ENCODE measurements at regions not wholly inside any gene's neighbourhood (a gene's known extent, or its start where the extent isn't known, plus 50 kb on each side); places are given as distances from the start of the nearest gene placed in this dataset.

DNA sequence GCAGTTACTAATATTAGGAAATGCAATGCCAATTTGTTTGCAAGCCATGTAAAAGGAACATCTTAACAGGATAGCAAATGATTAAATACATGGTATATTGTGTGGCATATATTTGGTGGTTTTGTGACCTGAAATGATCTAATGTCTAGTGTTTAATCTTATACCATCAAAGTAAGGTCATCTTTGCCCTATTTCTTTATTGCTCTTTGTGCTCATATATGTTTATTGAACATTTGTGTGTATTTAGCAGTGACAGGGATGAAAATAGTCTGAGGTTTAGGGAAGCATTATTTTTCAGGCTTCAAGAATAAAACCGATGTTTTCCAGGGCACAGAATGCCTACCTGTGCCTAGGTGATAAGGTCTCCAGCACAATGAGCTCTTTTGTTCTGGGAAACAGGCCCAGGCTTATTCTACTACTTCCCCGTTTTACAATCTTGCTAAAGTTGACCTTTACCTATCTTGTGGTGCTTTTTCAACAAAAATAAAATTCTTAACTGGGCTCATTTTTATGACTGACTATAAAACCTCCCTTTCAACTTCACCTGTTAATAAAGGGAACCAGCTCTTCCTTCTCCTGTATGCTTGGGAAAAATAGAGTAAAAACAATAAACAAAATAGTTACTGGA is 105.6 kb upstream of the ANKH start:
- TF ChIP-seq, protein P1, sequence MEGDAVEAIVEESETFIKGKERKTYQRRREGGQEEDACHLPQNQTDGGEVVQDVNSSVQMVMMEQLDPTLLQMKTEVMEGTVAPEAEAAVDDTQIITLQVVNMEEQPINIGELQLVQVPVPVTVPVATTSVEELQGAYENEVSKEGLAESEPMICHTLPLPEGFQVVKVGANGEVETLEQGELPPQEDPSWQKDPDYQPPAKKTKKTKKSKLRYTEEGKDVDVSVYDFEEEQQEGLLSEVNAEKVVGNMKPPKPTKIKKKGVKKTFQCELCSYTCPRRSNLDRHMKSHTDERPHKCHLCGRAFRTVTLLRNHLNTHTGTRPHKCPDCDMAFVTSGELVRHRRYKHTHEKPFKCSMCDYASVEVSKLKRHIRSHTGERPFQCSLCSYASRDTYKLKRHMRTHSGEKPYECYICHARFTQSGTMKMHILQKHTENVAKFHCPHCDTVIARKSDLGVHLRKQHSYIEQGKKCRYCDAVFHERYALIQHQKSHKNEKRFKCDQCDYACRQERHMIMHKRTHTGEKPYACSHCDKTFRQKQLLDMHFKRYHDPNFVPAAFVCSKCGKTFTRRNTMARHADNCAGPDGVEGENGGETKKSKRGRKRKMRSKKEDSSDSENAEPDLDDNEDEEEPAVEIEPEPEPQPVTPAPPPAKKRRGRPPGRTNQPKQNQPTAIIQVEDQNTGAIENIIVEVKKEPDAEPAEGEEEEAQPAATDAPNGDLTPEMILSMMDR (IDR thresholded peaks at IDR 0.05; ENCODE audit: control extremely low read depth in 1 of 3, insufficient read depth in 1 of 3, low read depth in 1 of 3, low read length in 3 of 3), result no peak
- no peak for TF ChIP-seq CTBP2 (IDR thresholded peaks at IDR 0.05; ENCODE audit: borderline replicate concordance, insufficient read depth, insufficient read length, low read length)
- TF ChIP-seq SP4 (IDR thresholded peaks at IDR 0.05; ENCODE audit: low read length), result no peak
- TF ChIP-seq CBX8 (IDR thresholded peaks at IDR 0.05; ENCODE audit: borderline replicate concordance, low read depth, low read length), result no peak

Data from H1 (cell line).